ENCODE measurements at regions not wholly inside any gene's neighbourhood (a gene's known extent, or its start where the extent isn't known, plus 50 kb on each side); places are given as distances from the start of the nearest gene placed in this dataset.
A peak's percentile ranks its signal among the peaks of the same experiment; 100 is the strongest.

DNA sequence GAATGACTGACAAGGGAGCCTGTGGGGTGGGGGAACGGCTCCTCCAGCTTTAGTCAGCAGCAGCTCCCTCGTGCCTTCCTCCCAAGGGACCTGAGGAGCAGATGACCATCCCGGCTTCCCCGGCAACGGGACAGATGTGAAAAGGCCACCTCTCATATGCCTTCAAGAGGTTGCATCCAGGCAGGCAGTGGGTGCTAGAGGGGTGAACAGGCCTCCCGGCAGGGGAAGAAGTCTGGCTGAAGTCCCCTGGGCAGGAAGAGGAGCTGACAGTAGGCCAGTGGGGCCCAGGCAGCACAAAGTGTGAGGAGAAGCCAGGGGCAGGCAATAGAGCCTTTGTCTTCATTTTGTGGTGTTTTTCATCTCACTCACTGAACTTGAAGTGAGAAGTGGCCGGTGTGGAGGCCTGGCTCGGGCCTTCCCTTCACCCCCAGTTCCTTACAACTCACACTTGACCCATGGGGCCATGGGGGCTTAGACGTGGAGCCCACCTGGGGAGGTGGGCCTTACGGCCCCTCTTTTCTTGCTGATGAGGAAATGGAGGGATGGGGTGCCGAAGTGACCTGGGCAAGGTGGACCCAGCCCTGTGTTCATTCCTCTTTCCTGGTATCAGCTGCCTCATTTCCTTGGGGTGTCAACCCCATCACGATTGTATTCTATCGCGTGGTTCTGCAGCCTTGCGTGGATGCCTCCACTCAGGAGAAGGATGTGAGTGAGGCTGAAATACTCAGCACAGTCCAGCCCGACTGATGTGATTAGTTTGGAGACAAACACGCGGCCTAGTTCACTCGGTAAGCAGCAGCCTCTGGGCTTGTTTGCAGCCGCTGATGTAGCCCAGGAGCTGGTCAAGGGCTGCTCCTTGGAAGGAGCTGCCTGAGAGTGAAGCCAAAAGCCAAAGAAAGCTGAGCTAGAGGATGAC, 115.5 kb upstream of the ALDH1A3 start:
- DNase-seq (peak in 1 of 2 donors; percentile 32), ATAC-seq (peak in 1 of 8 donors; percentile 53)
- no peaks in the 10 kb centered on the region for H3K36me3 ChIP-seq

DNA sequence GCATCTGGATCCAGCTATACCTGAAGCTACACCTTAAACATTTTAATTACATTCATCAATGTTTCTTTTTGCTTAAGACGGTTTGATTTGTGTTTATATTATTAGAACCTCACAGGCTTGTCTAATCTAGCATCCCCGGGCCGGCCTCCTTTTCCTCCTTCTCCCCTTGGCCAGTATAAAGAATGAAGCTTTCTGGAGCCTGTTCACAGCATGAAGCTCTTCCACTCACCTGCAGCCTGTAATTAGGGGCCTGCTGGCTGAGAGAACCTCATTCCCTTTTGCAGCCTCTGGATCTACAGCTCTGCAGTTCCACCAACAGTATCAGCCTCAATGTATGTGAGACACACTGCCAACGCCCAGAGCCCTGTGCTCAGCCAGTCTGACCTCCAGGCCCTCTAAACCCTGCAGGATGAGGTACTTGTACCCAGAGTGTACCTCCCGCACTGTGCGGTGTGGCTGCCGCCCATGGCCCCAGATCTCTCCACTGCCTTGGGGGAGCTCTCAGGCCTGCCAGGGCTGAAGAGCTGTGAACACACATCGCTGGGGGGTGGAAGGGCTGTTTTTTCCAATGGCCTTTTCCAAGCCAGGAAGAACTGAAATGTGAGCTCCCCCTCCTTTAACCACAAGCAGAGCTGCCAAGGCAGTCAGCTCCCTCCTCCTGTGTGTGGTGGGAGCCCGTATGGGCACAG, 114.7 kb upstream of the ALDH1A3 start:
- intact Hi-C loops (cut with DNase I) = no loop called here
- DNase-seq = no peak

More for the DNA sequence above, 115.5 kb upstream of the ALDH1A3 start:
- H3K4me3 ChIP-seq = no peak overlapping the region
- TF ChIP-seq, protein P1, sequence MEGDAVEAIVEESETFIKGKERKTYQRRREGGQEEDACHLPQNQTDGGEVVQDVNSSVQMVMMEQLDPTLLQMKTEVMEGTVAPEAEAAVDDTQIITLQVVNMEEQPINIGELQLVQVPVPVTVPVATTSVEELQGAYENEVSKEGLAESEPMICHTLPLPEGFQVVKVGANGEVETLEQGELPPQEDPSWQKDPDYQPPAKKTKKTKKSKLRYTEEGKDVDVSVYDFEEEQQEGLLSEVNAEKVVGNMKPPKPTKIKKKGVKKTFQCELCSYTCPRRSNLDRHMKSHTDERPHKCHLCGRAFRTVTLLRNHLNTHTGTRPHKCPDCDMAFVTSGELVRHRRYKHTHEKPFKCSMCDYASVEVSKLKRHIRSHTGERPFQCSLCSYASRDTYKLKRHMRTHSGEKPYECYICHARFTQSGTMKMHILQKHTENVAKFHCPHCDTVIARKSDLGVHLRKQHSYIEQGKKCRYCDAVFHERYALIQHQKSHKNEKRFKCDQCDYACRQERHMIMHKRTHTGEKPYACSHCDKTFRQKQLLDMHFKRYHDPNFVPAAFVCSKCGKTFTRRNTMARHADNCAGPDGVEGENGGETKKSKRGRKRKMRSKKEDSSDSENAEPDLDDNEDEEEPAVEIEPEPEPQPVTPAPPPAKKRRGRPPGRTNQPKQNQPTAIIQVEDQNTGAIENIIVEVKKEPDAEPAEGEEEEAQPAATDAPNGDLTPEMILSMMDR (IDR thresholded peaks at IDR 0.05) = no peak
- H3K27me3 ChIP-seq = peaks cover 0 to 52% (median 15%) of the 10 kb centered on the region in 7 donors
- 79 to 81% methylated on average over 20 of the region's 20 CpGs for WGBS, 2 donors
- no peak overlapping the region for H3K27ac ChIP-seq
- H3K9me3 ChIP-seq = no peaks in the 10 kb centered on the region
- intact Hi-C loops (cut with DNase I) = no loop called here
- peaks cover 0 to 14% (median 0%) of the 10 kb centered on the region in 9 donors for H3K4me1 ChIP-seq

DNA sequence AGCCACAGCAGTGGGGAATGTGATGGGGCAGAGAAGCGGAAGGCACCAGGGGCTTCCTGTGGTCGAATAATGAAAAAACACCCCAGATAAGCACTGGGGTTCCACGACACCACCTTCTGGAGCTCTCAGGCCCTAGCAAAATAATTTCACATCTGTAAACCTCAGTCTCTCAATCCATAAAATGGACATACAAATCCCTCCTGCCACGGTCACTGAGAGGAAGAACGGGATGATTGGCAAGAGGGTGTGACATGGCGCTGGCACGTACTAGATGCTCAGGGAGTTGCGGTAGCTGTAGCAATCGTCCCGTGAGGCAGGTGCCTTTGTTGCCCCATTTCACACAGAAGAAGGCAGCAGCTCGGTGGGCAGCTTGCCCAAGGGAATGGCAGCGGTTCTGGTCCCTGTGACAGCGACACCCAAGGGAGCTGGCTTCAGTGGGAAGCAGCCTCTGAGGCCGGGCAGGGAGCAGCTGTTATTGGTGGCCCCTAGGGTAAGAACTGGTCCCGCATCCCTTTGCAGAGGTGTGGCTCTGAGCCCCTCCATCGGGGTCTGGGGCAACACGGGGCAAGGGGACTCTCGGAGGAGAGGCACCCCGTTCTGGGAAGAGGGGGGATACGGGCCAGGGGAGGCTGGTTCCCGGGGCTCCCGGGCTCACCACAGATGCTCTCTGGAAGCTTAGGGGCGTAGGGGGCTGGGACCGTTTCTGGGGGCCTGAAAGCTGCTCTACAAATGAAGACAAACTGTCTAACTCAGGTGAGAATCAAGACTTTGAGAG, 114.0 kb upstream of the ALDH1A3 start:
- ATAC-seq = no peak
- WGBS, 2 donors = 81% methylated on average over 24 of the region's 24 CpGs

More for the DNA sequence above, 114.7 kb upstream of the ALDH1A3 start:
- 79 to 83% methylated on average over 9 of the region's 9 CpGs for WGBS, 2 donors
- H3K36me3 ChIP-seq = no peaks in the 10 kb centered on the region
- peak in 1 of 8 donors; percentile 33 for ATAC-seq
- H3K27me3 ChIP-seq = peaks cover 0 to 45% (median 9%) of the 10 kb centered on the region in 7 donors
- TF ChIP-seq, protein P1 (IDR thresholded peaks at IDR 0.05) = no peak
- H3K9me3 ChIP-seq = no peaks in the 10 kb centered on the region
- H3K4me3 ChIP-seq = no peak overlapping the region
- no peak overlapping the region for H3K27ac ChIP-seq
- H3K4me1 ChIP-seq = peaks cover 0 to 6% (median 0%) of the 10 kb centered on the region in 9 donors

More for the DNA sequence above, 114.0 kb upstream of the ALDH1A3 start:
- no peaks in the 10 kb centered on the region for H3K9me3 ChIP-seq
- TF ChIP-seq, protein P1 (IDR thresholded peaks at IDR 0.05) = no peak
- H3K4me1 ChIP-seq = peaks cover 0 to 2% (median 0%) of the 10 kb centered on the region in 9 donors
- no peak for DNase-seq
- no peak overlapping the region for H3K27ac ChIP-seq
- H3K27me3 ChIP-seq = peaks cover 0 to 41% (median 9%) of the 10 kb centered on the region in 7 donors
- intact Hi-C loops (cut with DNase I) = no loop called here
- no peaks in the 10 kb centered on the region for H3K36me3 ChIP-seq
- no peak overlapping the region for H3K4me3 ChIP-seq

Measured in heart right ventricle (tissue), 16 donors.